Fibroblast of lung (primary cell): ENCODE measurements at regions not wholly inside any gene's neighbourhood (a gene's known extent, or its start where the extent isn't known, plus 50 kb on each side); places are given as distances from the start of the nearest gene placed in this dataset.

Experiments
- CTCF ChIP-seq, 2 donors: IDR thresholded peaks in 1 of 2; conservative IDR thresholded peaks in 1 of 2; 1 replicate in 1 of 2; 2 replicates in 1 of 2; pipeline ENCODE4 v1.5.1; 2011 to 2012; ENCODE audit warnings: low read length in 2 of 2, control low read depth in 1 of 2, inconsistent platforms in 1 of 2, low read depth in 1 of 2, mild to moderate bottlenecking in 1 of 2
- EZH2 ChIP-seq: IDR thresholded peaks from 2 replicates; pipeline ENCODE4 v1.5.1; 2012; ENCODE audit warnings: low read length, control low read depth, mild to moderate bottlenecking; ENCODE audit errors: missing control alignments

GRCh38 chr13:83516781-83517180, 365.5 kb downstream of the SLITRK1 start:
- no peak for TF ChIP-seq EZH2
- TF ChIP-seq CTCF (conservative IDR thresholded peaks at IDR 0.05 in 1 of 2, IDR thresholded peaks at IDR 0.05 in 1 of 2; ENCODE audit: low read depth in 1 of 2, low read length in 2 of 2), result no peak
